Loucy (cell line): ENCODE measurements at regions not wholly inside any gene's neighbourhood (a gene's known extent, or its start where the extent isn't known, plus 50 kb on each side); places are given as distances from the start of the nearest gene placed in this dataset.

Experiments used
- H2AFZ ChIP-seq: fragments of 200-600 bp; sonication (generic); 2 replicates; pipeline ENCODE4 v1.6.0; 2016; ENCODE audit warnings: antibody characterized with exemption, mild to moderate bottlenecking, low read length, moderate library complexity
- H3F3A ChIP-seq: fragments of 200-600 bp; 2 replicates; pipeline ENCODE4 v1.6.0; 2016; ENCODE audit warnings: antibody characterized with exemption, low read depth, mild to moderate bottlenecking
- H3K27me3 ChIP-seq: fragments of 200-600 bp; sonication (generic); 2 replicates; pipeline ENCODE4 v1.6.1; 2014; ENCODE audit warnings: low read length, mild to moderate bottlenecking; ENCODE audit not compliant: insufficient read depth, poor library complexity, severe bottlenecking
- H3K36me3 ChIP-seq: fragments of 200-600 bp; sonication (generic); 2 replicates; pipeline ENCODE4 v1.6.1; 2016; ENCODE audit warnings: low read length; ENCODE audit not compliant: insufficient read depth
- H3K4me1 ChIP-seq: fragments of 200-600 bp; sonication (generic); 2 replicates; pipeline ENCODE4 v1.5.1; 2014; ENCODE audit warnings: low read length, mild to moderate bottlenecking; ENCODE audit not compliant: insufficient read depth, poor library complexity, severe bottlenecking
- H3K4me2 ChIP-seq: fragments of 200-600 bp; sonication (generic); 2 replicates; pipeline ENCODE4 v1.6.0; 2014; ENCODE audit warnings: antibody characterized with exemption, low read length, low read depth, mild to moderate bottlenecking; ENCODE audit not compliant: poor library complexity, severe bottlenecking
- H3K4me3 ChIP-seq: fragments of 200-600 bp; sonication (generic); 2 replicates; pipeline ENCODE4 v1.5.1; 2014; ENCODE audit warnings: low read length, mild to moderate bottlenecking, mixed read lengths; ENCODE audit not compliant: poor library complexity, severe bottlenecking
- H3K79me2 ChIP-seq: fragments of 200-600 bp; sonication (generic); 2 replicates; pipeline ENCODE4 v1.6.1; 2014; ENCODE audit warnings: low read length; ENCODE audit not compliant: insufficient read depth
- H3K9ac ChIP-seq: fragments of 200-600 bp; sonication (generic); 2 replicates; pipeline ENCODE4 v1.6.0; 2014; ENCODE audit warnings: mild to moderate bottlenecking, low read depth, low read length, moderate library complexity; ENCODE audit not compliant: poor library complexity, severe bottlenecking
- H3K9me2 ChIP-seq: fragments of 200-600 bp; sonication (generic); replicated peaks from 2 replicates; pipeline ENCODE4 v1.6.1; 2016; ENCODE audit warnings: low read depth, low read length, mixed read lengths
- H3K9me3 ChIP-seq: fragments of 200-600 bp; sonication (generic); 2 replicates; pipeline ENCODE4 v1.6.1; 2014; ENCODE audit warnings: mild to moderate bottlenecking, antibody characterized with exemption, low read length, low read depth; ENCODE audit not compliant: insufficient read depth
- H4K20me1 ChIP-seq: fragments of 200-600 bp; sonication (generic); 2 replicates; pipeline ENCODE4 v1.6.0; 2014; ENCODE audit warnings: antibody characterized with exemption, low read length, mild to moderate bottlenecking; ENCODE audit not compliant: insufficient read depth, poor library complexity, severe bottlenecking
- CTCF ChIP-seq: fragments of 200-600 bp; sonication (generic); conservative IDR thresholded peaks from 2 replicates; pipeline ENCODE4 v1.5.1; 2014; ENCODE audit warnings: mild to moderate bottlenecking, antibody characterized with exemption, low read length
- EZH2phosphoT487 ChIP-seq: fragments of 200-600 bp; IDR thresholded peaks from 2 replicates; pipeline ENCODE4 v1.6.1; 2018; ENCODE audit warnings: antibody characterized with exemption, mild to moderate bottlenecking, moderate library complexity, borderline replicate concordance

DNA sequence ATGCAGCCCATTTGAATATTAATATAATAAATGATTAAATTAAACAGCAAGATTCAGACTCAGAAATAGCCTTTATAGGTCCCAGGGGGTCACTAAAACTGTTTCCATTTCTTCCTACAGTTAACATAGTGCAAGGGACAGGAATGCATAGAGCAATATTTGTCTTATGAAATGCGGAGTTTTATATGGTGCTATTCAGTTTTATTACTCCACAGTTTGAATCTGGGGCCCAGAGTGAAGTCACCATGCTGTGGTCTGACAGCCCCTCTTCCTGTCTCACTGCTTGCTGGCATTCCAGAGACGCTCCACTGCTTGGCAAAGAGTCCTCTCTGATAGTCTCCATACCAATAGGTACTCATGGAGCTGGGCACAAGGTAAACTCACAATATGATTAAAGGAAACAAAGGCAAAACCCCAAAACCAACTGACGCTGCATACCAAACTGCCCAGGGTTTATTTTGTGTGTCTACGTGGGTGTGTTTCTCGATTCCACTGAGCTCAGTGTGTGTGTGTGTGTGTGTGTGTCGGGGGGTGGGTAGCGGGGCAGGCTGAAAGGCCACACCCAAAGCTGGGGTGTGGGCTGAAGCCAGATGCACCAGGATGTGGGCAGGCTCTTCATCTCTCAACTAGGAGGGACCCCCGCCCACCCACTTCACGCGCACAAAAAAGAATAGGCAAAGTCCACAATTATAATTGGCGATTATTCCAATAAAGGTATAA is 277.9 kb downstream of the TSHZ3 start:
- Histone ChIP-seq H4K20me1 (no peaks in the 10 kb centered on the region), H3K9me3 (no peaks in the 10 kb centered on the region; the same call in 1 of the 2 replicates), H3K4me2 (no peak overlapping the region), H3K79me2 (no peaks in the 10 kb centered on the region), H3K9me2 (no peaks in the 10 kb centered on the region), H3K9ac (no peak overlapping the region), H3K4me1 (no peaks in the 10 kb centered on the region), H2AFZ (no peak overlapping the region), H3K27me3 (no peaks in the 10 kb centered on the region), H3K4me3 (no peak overlapping the region), H3F3A (no peaks in the 10 kb centered on the region), H3K36me3 (no peaks in the 10 kb centered on the region)
- TF ChIP-seq EZH2phosphoT487 = no peak
- no peak for TF ChIP-seq CTCF

GRCh38 chr19:31070146-31071065 is 278.8 kb downstream of the TSHZ3 start:
- Histone ChIP-seq H3K9me3 (no peaks in the 10 kb centered on the region; the same call in 1 of the 2 replicates), H3K4me3 (no peak overlapping the region), H3K4me2 (no peak overlapping the region), H2AFZ (no peak overlapping the region), H3K79me2 (no peaks in the 10 kb centered on the region), H3K9me2 (no peaks in the 10 kb centered on the region), H3K36me3 (no peaks in the 10 kb centered on the region), H4K20me1 (no peaks in the 10 kb centered on the region), H3K9ac (no peak overlapping the region), H3K27me3 (no peaks in the 10 kb centered on the region), H3F3A (no peaks in the 10 kb centered on the region), H3K4me1 (no peaks in the 10 kb centered on the region)
- TF ChIP-seq EZH2phosphoT487 (no peak), CTCF (no peak)

GRCh38 chr19:31068268-31068667 is 281.0 kb downstream of the TSHZ3 start:
- Histone ChIP-seq H3K36me3 (no peaks in the 10 kb centered on the region), H3K4me2 (no peak overlapping the region), H4K20me1 (no peaks in the 10 kb centered on the region), H3K79me2 (no peaks in the 10 kb centered on the region), H3K9me3 (no peaks in the 10 kb centered on the region; the same call in 1 of the 2 replicates), H3K27me3 (no peaks in the 10 kb centered on the region), H3K4me1 (no peaks in the 10 kb centered on the region), H3K9me2 (no peaks in the 10 kb centered on the region), H2AFZ (no peak overlapping the region), H3K4me3 (no peak overlapping the region), H3F3A (no peaks in the 10 kb centered on the region), H3K9ac (no peak overlapping the region)
- TF ChIP-seq EZH2phosphoT487 = no peak
